Neural progenitor cell (in vitro differentiated cells): ENCODE measurements at regions not wholly inside any gene's neighbourhood (a gene's known extent, or its start where the extent isn't known, plus 50 kb on each side); places are given as distances from the start of the nearest gene placed in this dataset.

Experiments used
- DNase-seq: peaks from one replicate; pipeline ENCODE4 v3.0.0-alpha.2; 2016; ENCODE audit warnings: low spot score
- H2AFZ ChIP-seq: fragments of 200-600 bp; sonication (generic); replicated peaks from 2 replicates; pipeline ENCODE4 v1.6.1; 2016; ENCODE audit warnings: antibody characterized with exemption
- H3F3A ChIP-seq: fragments of 200-600 bp; sonication (generic); 2 replicates; pipeline ENCODE4 v1.6.1; 2016; ENCODE audit warnings: antibody characterized with exemption, low read depth
- H3K27ac ChIP-seq: fragments of 200-600 bp; sonication (generic); 2 replicates; pipeline ENCODE4 v1.5.1; 2016; ENCODE audit warnings: mild to moderate bottlenecking
- H3K27me3 ChIP-seq: fragments of 200-600 bp; sonication (generic); 2 replicates; pipeline ENCODE4 v1.6.1; 2016; ENCODE audit warnings: mild to moderate bottlenecking, moderate library complexity
- H3K36me3 ChIP-seq: fragments of 200-600 bp; sonication (generic); 2 replicates; pipeline ENCODE4 v1.5.1; 2016
- H3K4me1 ChIP-seq: fragments of 200-600 bp; sonication (generic); 2 replicates; pipeline ENCODE4 v1.6.1; 2016; ENCODE audit warnings: mixed run types
- H3K4me2 ChIP-seq: fragments of 200-600 bp; sonication (generic); 2 replicates; pipeline ENCODE4 v1.6.1; 2016
- H3K4me3 ChIP-seq: fragments of 200-600 bp; sonication (generic); 2 replicates; pipeline ENCODE4 v1.5.1; 2016
- H3K79me2 ChIP-seq: fragments of 200-600 bp; sonication (generic); 2 replicates; pipeline ENCODE4 v1.6.1; 2016; ENCODE audit warnings: low read depth
- H3K9ac ChIP-seq: fragments of 200-600 bp; sonication (generic); 2 replicates; pipeline ENCODE4 v1.6.1; 2016
- H3K9me3 ChIP-seq: fragments of 200-600 bp; sonication (generic); 2 replicates; pipeline ENCODE4 v1.5.1; 2016; ENCODE audit warnings: low read depth
- H4K20me1 ChIP-seq: fragments of 200-600 bp; sonication (generic); 2 replicates; pipeline ENCODE4 v1.6.1; 2016; ENCODE audit warnings: low read depth
- H3K27ac Mint-ChIP-seq: 3 replicates; pipeline ENCODE4 v1.8.0; 2021; ENCODE audit warnings: mixed read lengths
- H3K27me3 Mint-ChIP-seq: 2 replicates; pipeline ENCODE4 v1.8.0; 2022; ENCODE audit warnings: low read depth, mild to moderate bottlenecking, inconsistent platforms, moderate library complexity, mixed read lengths; ENCODE audit not compliant: insufficient read depth
- H3K36me3 Mint-ChIP-seq: 3 replicates; pipeline ENCODE4 v1.8.0; 2021; ENCODE audit warnings: mixed read lengths
- H3K4me1 Mint-ChIP-seq: 3 replicates; pipeline ENCODE4 v1.8.0; 2021; ENCODE audit warnings: mixed read lengths
- H3K4me3 Mint-ChIP-seq: 3 replicates; pipeline ENCODE4 v1.8.0; 2021; ENCODE audit warnings: mild to moderate bottlenecking, moderate library complexity, mixed read lengths
- H3K9me3 Mint-ChIP-seq: 3 replicates; pipeline ENCODE4 v1.8.0; 2020; ENCODE audit warnings: mixed read lengths
- EZH2 ChIP-seq: fragments of 200-600 bp; sonication (generic); IDR thresholded peaks from 2 replicates; pipeline ENCODE4 v1.6.1; 2017; ENCODE audit warnings: antibody characterized with exemption, mild to moderate bottlenecking, moderate library complexity
- EZH2phosphoT487 ChIP-seq: fragments of 200-600 bp; sonication (generic); IDR thresholded peaks from 2 replicates; pipeline ENCODE4 v1.6.1; 2017; ENCODE audit warnings: antibody characterized with exemption
- TF ChIP-seq, protein P1 (sequence below): fragments of 200-600 bp; sonication (generic); IDR thresholded peaks from 2 replicates; pipeline ENCODE4 v1.5.1; 2017; ENCODE audit warnings: antibody characterized with exemption, mild to moderate bottlenecking

DNA sequence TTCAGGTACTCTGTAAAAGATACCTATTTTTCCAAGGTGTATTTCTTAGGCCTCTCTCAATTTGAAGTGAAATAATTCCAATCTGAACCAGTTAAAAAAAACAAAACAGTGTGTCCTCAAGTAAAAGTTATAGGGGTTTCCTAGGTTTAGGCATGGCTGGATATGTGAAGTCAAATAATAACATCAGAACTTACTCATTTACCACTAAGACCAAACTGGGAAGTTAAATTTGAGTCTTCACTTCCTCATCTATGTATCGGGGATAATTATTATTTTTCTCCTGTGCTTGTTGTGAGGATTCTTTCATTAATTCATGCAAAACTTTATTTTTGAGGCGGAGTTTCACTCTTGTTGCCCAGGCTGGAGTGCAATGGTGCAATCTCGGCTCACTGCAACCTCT, 86.2 kb upstream of the PTPRK start:
- no peaks in the 10 kb centered on the region for H3F3A ChIP-seq
- TF ChIP-seq, protein P1, sequence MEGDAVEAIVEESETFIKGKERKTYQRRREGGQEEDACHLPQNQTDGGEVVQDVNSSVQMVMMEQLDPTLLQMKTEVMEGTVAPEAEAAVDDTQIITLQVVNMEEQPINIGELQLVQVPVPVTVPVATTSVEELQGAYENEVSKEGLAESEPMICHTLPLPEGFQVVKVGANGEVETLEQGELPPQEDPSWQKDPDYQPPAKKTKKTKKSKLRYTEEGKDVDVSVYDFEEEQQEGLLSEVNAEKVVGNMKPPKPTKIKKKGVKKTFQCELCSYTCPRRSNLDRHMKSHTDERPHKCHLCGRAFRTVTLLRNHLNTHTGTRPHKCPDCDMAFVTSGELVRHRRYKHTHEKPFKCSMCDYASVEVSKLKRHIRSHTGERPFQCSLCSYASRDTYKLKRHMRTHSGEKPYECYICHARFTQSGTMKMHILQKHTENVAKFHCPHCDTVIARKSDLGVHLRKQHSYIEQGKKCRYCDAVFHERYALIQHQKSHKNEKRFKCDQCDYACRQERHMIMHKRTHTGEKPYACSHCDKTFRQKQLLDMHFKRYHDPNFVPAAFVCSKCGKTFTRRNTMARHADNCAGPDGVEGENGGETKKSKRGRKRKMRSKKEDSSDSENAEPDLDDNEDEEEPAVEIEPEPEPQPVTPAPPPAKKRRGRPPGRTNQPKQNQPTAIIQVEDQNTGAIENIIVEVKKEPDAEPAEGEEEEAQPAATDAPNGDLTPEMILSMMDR, result no peak
- TF ChIP-seq EZH2 (no peak), EZH2phosphoT487 (no peak)
- H4K20me1 ChIP-seq, result no peaks in the 10 kb centered on the region
- no peak overlapping the region for H3K4me3 Mint-ChIP-seq
- H3K4me2 ChIP-seq, result no peak overlapping the region
- DNase-seq, result no peak
- H3K4me1 ChIP-seq, result no peaks in the 10 kb centered on the region
- H3K36me3 ChIP-seq, result no peaks in the 10 kb centered on the region
- H2AFZ ChIP-seq, result no peak overlapping the region
- no peaks in the 10 kb centered on the region for H3K27me3 Mint-ChIP-seq
- H3K9ac ChIP-seq, result no peak overlapping the region
- no peaks in the 10 kb centered on the region for H3K36me3 Mint-ChIP-seq
- H3K27ac ChIP-seq, result no peak overlapping the region
- H3K79me2 ChIP-seq, result no peaks in the 10 kb centered on the region
- H3K9me3 ChIP-seq, result no peaks in the 10 kb centered on the region
- no peaks in the 10 kb centered on the region for H3K27me3 ChIP-seq
- no peaks in the 10 kb centered on the region for H3K4me1 Mint-ChIP-seq
- no peaks in the 10 kb centered on the region for H3K9me3 Mint-ChIP-seq
- no peak overlapping the region for H3K27ac Mint-ChIP-seq
- H3K4me3 ChIP-seq, result no peak overlapping the region

DNA sequence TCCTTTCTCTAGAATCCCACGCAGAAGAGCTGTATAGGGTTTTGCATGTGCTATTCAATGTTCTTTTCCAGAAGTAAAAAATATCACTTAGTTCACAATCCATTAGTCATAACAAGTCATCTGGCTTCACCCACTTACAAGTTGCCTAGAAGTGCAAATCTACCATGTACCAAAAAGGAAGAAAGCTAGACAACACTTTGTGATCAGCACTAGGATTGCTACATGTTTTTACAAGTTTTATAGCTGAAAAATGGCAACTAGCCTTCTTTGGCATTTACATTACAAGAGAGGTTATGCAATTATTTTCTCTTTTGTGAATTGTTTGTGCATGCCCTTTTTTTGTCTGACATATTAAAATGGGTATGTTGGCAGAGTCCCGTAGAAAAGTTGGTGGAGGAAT, 85.6 kb upstream of the PTPRK start:
- no peak overlapping the region for H3K27ac Mint-ChIP-seq
- H3K9me3 ChIP-seq, result no peaks in the 10 kb centered on the region
- DNase-seq, result no peak
- no peaks in the 10 kb centered on the region for H3K79me2 ChIP-seq
- H3K4me1 Mint-ChIP-seq, result peaks cover 2% of the 10 kb centered on the region
- no peaks in the 10 kb centered on the region for H3K36me3 ChIP-seq
- no peak overlapping the region for H3K4me3 ChIP-seq
- no peak overlapping the region for H3K4me3 Mint-ChIP-seq
- no peak overlapping the region for H3K9ac ChIP-seq
- no peaks in the 10 kb centered on the region for H3K27me3 Mint-ChIP-seq
- no peaks in the 10 kb centered on the region for H3K4me1 ChIP-seq
- no peaks in the 10 kb centered on the region for H3F3A ChIP-seq
- H3K27ac ChIP-seq, result no peak overlapping the region
- no peaks in the 10 kb centered on the region for H3K36me3 Mint-ChIP-seq
- H4K20me1 ChIP-seq, result no peaks in the 10 kb centered on the region
- no peaks in the 10 kb centered on the region for H3K9me3 Mint-ChIP-seq
- no peaks in the 10 kb centered on the region for H3K27me3 ChIP-seq
- TF ChIP-seq, protein P1, result no peak
- H3K4me2 ChIP-seq, result no peak overlapping the region
- no peak overlapping the region for H2AFZ ChIP-seq

DNA sequence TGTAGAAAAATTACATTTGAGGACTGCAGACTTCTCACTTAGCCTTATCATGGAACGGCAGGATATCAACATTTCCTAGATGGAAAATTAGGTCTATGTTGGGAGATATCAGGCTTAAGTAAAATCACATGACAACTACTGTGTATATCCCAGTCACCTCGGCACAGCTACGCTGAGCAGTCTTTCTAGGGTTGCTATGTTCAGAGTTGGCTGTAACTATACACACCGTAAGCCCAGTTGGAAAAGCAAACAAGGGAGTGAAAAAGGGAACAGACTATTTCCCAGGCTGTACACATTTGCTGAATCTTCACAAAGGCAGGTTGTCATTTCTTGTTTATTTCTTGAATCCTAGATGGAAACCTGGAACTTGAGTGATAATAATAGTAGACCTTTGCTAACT, 80.7 kb upstream of the PTPRK start:
- H3K27ac Mint-ChIP-seq, result no peak overlapping the region
- no peak overlapping the region for H3K9ac ChIP-seq

More for the DNA sequence above, 80.7 kb upstream of the PTPRK start:
- DNase-seq, result no peak
- no peak overlapping the region for H2AFZ ChIP-seq
- no peak overlapping the region for H3K4me2 ChIP-seq
- no peak overlapping the region for H3K4me3 ChIP-seq
- no peaks in the 10 kb centered on the region for H3K27me3 ChIP-seq
- peaks cover 3% of the 10 kb centered on the region for H3K27me3 Mint-ChIP-seq
- H3F3A ChIP-seq, result no peaks in the 10 kb centered on the region
- no peaks in the 10 kb centered on the region for H4K20me1 ChIP-seq
- H3K9me3 Mint-ChIP-seq, result no peaks in the 10 kb centered on the region
- peaks cover 18% of the 10 kb centered on the region for H3K4me1 Mint-ChIP-seq
- no peaks in the 10 kb centered on the region for H3K36me3 ChIP-seq
- H3K9me3 ChIP-seq, result no peaks in the 10 kb centered on the region
- no peaks in the 10 kb centered on the region for H3K36me3 Mint-ChIP-seq
- H3K4me3 Mint-ChIP-seq, result no peak overlapping the region
- no peaks in the 10 kb centered on the region for H3K4me1 ChIP-seq
- H3K79me2 ChIP-seq, result no peaks in the 10 kb centered on the region
- no peak for TF ChIP-seq EZH2phosphoT487
- TF ChIP-seq, protein P1, result no peak
- TF ChIP-seq EZH2, result no peak
- H3K27ac ChIP-seq, result no peak overlapping the region
